H1 (cell line): ENCODE measurements at regions not wholly inside any gene's neighbourhood (a gene's known extent, or its start where the extent isn't known, plus 50 kb on each side); places are given as distances from the start of the nearest gene placed in this dataset.

ENCODE experiments used
- CBX8 ChIP-seq: fragments of 300-800, 300-1000 bp; sonication (generic); IDR thresholded peaks from 2 replicates; pipeline ENCODE4 v1.7.1; 2016; ENCODE audit warnings: low read depth, low read length, borderline replicate concordance
- CHD7 ChIP-seq: fragments of 300-600 bp; sonication (generic); IDR thresholded peaks from 2 replicates; pipeline ENCODE4 v1.7.1; 2012; ENCODE audit warnings: low read length, moderate library complexity, mild to moderate bottlenecking, inconsistent platforms; ENCODE audit not compliant: insufficient replicate concordance
- JUND ChIP-seq: IDR thresholded peaks from 2 replicates; pipeline ENCODE4 v1.6.1; 2011; ENCODE audit warnings: mild to moderate bottlenecking, improper control_type of control experiment, low read length
- KDM5A ChIP-seq: fragments of 200-600 bp; IDR thresholded peaks from 2 replicates; pipeline ENCODE4 v1.7.1; 2012; ENCODE audit warnings: mild to moderate bottlenecking, low read length, inconsistent platforms, mixed read lengths
- USF2 ChIP-seq: IDR thresholded peaks from 2 replicates; pipeline ENCODE4 v1.6.1; 2011; ENCODE audit warnings: low read length, improper control_type of control experiment

GRCh38 chr12:105552056-105552455 lies 221.6 kb downstream of the C12orf75 start (continued):
- TF ChIP-seq CHD7 (no peak), KDM5A (no peak), CBX8 (no peak), USF2 (no peak), JUND (no peak)
